Sigmoid colon (tissue), 4 donors: ENCODE measurements at regions not wholly inside any gene's neighbourhood (a gene's known extent, or its start where the extent isn't known, plus 50 kb on each side); places are given as distances from the start of the nearest gene placed in this dataset.

ENCODE experiments used
- CTCF ChIP-seq, 4 experiments: fragments of 450-650 bp in 3 of 4; fragments of 200-600 bp in 1 of 4; IDR thresholded peaks; one replicate each; pipeline ENCODE4 v1.5.1; 2016 to 2019; ENCODE audit warnings: antibody characterized with exemption in 4 of 4, mild to moderate bottlenecking in 3 of 4, moderate library complexity in 2 of 4
- EP300 ChIP-seq, 4 donors: sonication (generic); formaldehyde crosslinking; IDR thresholded peaks; one replicate each; pipeline ENCODE4 v1.6.1; 2017; ENCODE audit warnings: antibody characterized with exemption in 4 of 4
- POLR2A ChIP-seq, 2 donors: fragments of 450-650 bp; IDR thresholded peaks; one replicate each; pipeline ENCODE4 v1.6.1; 2016; ENCODE audit warnings: antibody characterized with exemption in 2 of 2, mild to moderate bottlenecking in 2 of 2, moderate library complexity in 2 of 2

- TF ChIP-seq CTCF (IDR thresholded peaks at IDR 0.05) (no peak), POLR2A (IDR thresholded peaks at IDR 0.05) (no peak), EP300 (IDR thresholded peaks at IDR 0.05) (no peak)
Measured at GRCh38 chr11:128239306-128239705, 348.1 kb downstream of the ETS1 start.
